ENCODE measurements at regions not wholly inside any gene's neighbourhood (a gene's known extent, or its start where the extent isn't known, plus 50 kb on each side); places are given as distances from the start of the nearest gene placed in this dataset.

- TF ChIP-seq EZH2phosphoT487 (IDR thresholded peaks at IDR 0.05; ENCODE audit: insufficient read depth, low read depth) (no peak), EZH2 (IDR thresholded peaks at IDR 0.05; ENCODE audit: insufficient read depth, poor library complexity, severe bottlenecking) (no peak)
These were observed 368.6 kb downstream of the TNS3 start for GRCh38 chr7:47213276-47213675.

All from GM23248 (cell line).